Kidney capillary endothelial cell (primary cell): ENCODE measurements at regions not wholly inside any gene's neighbourhood (a gene's known extent, or its start where the extent isn't known, plus 50 kb on each side); places are given as distances from the start of the nearest gene placed in this dataset.

Experiments
- DNase-seq: peaks from one replicate; pipeline ENCODE4 v3.0.0-alpha.2; 2018; ENCODE audit warnings: low spot score

DNA sequence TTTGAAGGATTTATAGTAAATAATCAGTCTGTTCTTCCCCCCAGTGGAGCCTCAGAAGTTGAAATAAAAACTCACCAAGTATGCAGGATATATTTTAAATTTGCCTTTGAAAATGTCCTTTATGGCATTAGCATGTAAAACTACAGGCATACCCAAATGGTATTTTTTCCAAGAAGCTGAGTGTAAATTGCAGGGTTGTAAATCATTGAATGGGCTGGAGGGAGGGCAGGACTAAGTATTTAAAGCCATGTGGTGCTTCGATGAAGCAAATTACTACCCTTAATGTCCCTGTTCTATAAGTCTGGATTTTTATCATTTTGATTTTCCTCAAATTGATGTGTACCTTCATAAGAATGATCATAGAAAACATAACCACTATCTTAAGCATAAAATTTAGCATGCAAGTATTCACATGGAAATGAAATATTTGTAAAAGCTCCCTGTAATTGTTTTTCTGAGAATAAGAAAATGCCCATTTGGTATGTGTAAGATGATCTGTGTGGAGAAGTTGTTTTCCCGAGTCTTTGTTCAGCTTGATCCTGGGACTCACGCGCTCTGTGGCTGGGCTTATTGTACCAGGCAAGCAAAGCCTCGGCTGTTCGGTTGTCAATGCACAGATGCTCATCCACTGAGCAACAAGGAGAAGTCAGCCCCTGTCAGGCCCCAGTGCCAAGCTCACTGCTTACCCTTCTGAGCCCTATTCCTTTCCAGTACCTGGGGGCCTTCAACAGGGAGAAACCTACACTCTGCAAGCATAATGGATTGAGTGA is 66.7 kb downstream of the CD164 start:
- no peak for DNase-seq

DNA sequence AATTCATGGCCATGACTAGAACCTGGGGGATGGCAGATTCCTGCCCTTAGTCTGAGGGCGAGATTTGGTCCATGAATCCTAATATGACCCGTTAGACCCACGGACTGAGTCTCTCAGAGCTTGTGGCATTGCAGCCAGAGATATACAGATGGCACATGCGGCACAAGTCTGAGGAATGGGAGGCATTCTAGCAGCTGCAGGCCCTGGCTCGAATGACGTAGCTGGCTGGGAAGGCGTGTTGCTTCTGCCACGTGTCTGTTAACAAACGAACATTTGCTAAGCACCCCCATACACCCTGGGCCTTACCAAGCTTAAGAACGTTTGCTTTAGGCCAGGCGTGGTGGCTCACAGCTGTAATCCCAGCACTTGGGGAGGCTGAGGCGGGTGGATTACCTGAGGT is 68.0 kb downstream of the CD164 start:
- DNase-seq, result no peak

DNA sequence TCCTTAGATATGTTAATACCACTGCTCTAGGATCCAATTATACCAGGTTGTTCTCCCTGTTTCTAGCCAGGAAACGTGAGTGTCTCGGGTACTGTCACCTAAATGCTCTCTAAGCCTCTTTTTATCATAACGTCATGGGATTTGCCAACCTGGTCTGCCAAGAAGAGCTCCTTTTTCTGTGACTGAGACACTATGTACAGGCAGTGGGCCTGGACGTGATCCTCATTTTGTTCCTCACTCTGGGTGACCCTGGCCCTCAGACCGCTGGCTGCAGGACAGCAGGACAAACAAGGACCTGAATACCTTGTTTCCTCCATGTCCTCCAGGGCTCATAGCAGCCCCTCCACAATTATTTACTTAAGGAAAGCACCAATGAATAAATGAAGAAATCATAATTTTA is 69.1 kb downstream of the CD164 start:
- DNase-seq, result no peak

DNA sequence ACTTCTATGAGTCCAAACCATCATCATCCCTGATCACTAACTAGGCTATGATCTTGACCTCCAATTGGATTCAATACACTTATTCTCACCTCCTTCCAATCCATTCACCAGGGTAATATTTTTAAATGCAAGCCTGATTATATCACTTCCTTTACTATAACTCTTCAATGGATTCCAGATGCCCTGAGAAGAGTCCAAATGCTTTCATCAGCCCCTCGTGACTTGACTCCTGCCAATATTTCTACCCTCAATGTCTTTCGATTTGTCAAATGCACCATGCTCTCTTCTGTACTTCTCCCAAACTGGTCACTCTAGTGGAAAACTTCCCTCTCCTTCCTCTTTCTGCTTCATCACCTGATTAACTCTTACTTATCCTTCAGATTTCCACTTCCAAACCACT is 70.8 kb downstream of the CD164 start:
- DNase-seq, result no peak

DNA sequence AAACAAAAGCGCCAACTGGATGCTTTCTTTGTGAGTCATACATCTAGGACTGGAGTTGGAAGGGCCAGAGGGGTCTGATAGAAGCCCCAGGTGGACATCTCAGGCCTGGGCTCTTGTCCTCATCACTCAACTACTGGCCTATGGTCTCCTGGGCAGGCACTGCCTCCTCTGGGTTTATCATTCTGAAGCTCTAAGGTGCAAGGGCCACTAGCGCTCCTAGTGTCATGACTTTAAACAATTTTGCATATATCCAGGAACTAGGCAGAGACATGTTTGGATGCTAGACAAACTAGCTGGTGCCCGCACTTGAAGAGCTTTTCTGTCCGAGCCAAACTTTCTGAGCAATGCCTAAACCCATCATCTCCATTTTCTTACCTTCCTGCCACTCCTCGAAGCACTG is 72.3 kb downstream of the CD164 start:
- no peak for DNase-seq

DNA sequence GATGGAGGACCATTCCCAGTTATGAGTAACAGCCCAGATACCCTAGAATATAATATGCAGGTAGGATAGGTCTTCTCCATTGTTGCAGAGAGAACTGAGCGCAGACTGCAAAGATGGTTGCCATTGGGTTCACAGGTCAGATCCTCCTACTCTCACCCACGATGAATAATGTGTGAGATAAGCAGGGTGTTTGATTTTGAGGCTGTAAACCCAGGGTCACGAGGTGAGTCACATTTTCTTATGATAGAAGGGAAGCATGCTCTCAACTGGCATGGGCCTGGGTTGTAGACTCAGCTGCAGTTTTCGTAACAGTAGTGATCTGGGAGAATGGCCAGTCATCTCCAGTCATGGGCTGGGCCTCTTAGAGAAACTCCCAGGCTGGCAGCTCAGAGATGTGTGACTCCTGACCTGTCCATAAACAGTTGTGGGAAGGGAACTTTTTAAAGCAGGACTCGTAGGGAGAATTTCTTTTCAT is 74.2 kb downstream of the CD164 start:
- DNase-seq, result no peak

DNA sequence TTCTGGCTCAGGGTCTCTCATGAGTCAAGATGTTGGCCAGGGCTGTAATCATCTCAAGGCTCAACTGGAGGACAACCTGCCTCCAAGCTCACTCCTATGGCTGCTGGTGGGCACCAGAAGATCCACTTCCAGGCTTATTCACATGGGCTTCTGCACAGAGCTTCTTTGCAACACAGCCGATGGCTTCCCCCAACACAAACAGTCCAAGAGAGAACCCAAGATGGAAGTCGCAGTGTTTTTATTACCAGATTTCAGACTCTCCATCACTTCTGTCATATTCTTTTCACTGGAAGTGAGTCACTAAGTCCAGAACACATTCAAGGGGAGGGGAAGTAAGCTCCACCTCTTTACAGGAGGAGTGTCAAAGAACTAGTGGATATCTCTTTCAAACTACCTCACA is 75.5 kb downstream of the CD164 start:
- no peak for DNase-seq

DNA sequence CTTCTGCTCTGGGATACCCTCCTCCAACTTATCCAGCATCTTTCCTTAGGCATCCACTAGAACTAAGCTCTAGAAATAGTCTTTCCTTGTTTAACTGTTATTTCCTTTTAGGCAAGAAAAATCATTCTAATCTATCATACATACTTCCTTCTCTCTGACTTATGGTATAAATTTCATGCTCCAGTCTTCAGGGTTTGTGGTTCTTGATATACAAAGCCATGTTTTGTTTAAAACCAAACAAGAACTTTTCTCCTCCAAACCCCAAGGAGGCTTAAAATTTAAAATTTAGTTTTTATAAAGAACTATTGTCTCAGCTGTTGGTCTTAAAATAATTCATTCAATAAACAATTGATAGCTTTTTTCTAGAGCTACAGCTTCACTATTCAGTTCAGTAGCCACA is 77.2 kb downstream of the CD164 start:
- DNase-seq, result no peak

DNA sequence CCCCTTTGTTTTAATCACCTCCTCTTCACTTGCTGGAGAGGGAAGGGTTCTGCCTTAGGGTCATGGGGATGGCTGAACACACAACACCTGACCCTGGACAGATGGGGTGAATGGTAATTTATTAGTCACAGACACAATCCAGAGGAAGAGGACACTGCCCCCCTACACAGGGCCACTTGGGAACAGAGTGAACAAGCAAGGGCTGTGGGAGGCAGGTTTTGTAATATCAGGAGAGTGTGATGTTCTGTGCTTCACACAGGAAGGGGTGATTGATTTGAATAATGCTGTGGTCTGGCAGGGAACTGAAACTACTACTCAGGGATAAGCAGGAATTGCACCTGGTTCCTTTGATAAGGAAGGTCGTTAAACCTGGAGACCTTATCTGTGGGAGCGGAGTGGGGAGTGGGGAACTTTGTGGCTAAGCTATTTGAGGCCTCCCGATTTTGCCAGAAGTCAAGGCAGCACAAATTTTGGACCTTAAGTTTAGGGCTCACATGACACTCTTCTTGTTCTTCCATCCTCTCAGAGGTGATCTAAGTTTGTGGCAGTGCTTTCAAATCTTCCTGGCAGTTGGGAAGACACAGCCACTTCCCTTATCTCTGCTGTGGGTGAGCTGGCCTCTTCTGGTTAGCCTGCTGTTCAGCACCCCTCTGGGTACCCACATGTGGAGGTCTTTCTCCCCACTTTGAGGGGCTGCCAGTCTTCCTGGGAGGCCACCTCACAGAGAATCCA is 77.8 kb downstream of the CD164 start:
- DNase-seq, result no peak

DNA sequence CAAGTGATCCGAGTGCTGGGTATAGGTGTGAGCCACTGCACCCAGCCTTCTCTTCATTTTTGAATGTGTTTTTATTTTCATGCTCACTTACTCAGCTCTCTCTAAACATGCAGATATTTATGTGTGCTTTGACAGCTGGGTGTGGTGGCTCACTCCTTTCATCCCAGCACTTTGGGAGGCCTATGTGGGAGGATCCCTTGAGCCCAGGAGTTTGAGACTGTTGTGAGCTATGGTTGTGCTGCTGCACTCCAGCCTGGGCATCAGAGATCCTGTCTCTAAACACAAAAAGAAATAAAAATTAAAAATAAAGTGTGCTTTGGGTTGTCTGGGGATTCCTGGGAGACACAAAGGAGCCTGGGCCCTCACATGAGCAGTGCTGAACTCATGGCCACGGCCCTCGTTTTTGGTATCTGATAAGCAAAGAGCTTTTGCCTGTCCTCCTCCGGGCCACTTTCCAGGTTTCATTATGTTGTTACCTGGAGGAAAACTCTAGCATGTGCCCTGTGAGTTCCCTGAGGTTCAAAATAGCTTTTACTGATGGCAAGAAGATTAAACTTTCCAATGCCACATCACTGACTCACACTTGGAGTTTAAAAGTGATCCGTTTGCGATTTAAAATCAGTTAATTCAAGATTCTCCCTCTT is 78.5 kb downstream of the CD164 start:
- no peak for DNase-seq

DNA sequence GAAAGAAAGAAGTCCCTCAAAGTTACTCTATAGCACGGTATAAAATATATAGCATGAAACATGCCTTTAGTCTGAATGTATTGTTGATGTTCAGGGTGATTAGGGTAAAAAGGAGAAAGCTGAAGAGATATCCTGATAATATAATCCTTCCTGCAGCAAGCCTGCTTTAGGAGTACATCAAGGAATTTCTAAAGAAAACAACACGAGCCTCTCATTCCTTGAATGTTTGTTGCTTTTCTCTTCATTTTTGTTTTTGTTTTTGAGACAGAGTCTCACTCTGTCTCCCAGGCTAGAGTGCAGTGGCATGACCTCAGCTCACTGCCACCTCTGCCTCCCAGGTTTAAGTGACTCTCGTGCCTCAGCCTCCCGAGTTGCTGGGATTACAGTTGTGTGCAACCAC is 79.1 kb downstream of the CD164 start:
- no peak for DNase-seq

DNA sequence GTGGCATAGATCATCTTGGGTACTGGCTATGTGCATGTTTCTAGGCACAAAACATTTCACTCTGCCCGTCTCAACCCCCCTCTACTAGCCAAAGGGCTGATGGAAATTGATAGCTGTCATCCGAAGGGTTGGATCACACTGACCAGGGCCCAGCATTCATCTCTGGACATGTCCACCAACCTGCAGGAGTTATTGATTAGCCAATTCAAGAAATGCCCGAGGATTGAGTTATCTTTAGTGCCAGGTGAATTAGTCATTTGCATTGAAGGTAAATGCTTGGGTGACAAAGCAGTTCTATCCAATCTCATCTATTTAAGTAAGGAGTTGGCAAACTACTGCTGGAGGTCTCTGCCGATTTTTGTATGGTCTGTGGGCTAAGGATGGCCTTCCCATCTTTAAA is 80.1 kb downstream of the CD164 start:
- no peak for DNase-seq

DNA sequence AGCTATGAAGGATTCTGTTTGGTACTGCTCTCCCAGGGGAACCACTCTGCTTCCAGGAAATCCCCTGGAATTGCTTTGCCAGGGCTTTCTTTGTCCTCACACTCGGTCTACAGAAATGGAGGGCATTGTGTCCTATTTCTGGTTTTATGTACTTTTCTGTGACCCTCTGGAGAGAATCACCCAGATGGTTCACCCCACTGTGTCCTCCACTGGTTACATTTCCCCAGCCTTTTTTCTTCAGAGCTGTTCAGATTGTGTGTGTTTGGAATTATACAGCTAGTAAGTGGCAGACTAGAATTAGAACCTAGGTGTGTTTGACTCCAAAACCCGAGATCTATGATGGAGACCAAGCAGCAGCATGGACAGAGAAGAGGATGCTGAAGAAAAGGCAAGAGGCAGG is 80.8 kb downstream of the CD164 start:
- no peak for DNase-seq

DNA sequence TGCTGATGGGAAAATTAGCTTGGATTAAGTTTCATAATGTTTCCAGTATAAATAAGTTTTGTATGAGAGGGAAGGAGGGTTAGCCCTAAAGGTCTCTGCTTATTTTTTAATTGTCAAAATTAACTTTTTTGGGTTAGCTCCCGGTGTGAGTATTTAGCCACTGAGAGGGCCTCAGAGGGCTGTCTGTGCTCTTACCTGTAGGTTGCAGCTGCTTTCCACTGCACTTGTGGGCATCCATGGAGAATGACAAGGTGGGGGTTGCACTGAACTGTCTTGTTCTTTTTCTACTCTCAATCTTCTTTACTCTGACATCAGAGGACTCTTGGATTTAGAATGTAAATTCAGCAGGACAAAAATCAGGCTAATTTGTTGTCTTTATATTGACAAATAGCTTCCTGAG is 81.4 kb downstream of the CD164 start:
- DNase-seq, result no peak

DNA sequence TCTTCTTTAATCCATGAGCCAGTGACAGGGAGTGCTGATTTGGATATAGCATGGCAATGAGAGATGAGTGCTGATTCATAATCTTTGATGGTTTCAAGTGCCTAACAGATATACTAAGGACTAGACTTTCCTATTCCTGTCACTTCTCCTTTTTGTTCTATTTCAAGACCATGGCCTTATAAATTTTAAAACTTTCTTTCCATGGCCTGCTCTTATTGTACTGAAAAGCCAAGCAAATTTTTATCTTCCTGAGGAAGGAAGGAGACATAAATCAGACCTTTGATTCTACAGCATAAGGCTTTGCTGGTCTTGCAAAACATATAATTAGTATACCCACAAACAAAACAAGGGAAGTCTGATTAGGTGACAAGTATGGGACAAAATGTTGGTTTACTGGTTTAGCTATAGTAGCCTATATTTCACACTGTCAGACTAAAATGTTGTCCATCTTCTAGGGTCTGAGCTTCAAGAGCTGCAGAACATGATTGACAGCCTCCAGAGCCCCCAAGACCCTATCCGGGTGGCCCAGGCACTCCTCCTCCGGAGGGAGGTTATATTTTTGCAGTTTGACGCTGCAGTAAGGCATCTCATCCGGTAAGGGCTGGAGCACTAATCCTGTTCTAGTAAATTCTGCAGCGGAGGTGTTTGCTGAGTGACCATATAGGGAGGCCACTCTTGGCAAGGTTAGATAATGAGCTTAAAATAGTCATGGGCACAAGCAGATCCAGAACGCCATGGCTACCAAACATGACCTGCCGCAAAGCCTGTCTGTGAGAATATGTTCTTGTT is 82.3 kb downstream of the CD164 start:
- no peak for DNase-seq

DNA sequence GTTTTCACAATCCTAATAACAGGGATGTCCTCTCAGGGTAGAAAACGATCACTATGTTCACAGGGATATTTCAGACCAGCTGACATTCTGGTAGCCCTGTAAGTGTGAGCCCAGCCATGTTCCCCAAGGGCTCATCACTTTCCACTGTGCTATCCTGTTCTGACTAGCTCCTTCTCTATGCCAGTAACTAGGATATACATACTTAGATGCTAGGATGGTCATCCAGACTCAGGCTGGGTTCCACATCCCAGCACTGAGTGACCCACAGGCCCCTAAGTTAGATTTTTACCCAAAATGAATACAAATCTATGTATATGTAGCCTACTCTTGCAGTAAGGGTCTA is 83.0 kb downstream of the CD164 start:
- no peak for DNase-seq

DNA sequence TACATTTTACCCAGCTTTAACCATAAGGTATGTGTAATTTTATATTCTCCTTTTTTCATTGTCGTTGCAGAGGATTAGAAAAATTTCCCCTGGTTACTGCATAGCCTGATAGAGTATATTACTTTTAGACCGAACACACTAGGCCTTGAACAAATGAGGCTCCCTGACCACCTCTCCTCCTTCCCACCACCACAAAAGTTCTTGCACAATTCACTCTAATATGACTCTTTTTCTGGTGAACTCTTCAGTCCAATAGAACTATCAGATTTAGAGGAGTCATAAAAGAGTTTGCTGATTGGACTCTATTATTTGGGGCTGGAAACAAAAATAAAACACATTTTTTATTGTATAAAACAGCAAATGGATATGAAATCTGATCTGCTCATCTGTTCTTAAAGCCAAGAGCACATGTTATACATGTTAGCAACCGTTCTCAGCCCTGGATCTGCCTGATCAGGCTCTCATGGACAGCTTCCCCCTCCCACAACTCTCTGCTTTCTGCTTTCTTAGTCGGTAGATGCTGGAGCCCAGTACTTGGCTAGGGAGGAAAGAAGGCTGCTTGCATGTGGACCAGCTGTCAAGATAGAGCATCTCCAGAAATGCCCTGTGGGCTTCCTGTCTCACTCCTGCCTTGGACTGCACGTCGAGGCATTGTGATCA is 83.5 kb downstream of the CD164 start:
- no peak for DNase-seq

DNA sequence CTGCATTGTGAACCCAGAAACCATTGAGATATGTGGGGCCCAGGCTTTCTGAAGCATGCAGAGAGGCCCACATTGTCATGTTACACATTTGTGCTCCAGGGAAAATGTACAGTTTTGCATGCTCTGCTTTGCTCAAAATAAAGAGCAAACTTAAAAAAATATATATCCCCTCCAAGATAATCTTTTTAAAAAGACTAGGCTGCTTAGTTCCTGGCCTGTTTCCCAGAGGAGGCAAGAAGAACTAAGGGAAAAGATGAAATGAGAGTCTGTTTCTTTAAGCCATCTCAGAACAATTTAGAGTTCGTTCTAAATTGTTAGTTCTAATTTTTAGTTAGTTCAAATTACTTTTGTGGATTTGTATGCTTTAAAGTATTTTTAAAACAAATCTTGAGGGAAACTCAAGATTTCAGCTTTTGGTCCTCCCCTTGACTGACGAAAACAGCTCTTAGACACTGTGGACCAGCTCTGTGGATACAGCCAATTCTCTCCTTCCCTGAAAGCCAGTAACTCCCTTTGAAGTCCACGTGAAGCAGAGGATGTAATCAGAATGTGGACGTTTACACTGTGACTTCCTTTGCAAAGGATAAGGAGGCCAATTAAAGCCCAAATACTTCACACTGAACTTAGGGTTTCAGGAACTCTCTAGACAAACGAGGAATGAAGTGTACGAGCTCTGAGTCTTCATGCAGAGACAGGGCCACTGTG is 84.7 kb downstream of the CD164 start:
- no peak for DNase-seq

DNA sequence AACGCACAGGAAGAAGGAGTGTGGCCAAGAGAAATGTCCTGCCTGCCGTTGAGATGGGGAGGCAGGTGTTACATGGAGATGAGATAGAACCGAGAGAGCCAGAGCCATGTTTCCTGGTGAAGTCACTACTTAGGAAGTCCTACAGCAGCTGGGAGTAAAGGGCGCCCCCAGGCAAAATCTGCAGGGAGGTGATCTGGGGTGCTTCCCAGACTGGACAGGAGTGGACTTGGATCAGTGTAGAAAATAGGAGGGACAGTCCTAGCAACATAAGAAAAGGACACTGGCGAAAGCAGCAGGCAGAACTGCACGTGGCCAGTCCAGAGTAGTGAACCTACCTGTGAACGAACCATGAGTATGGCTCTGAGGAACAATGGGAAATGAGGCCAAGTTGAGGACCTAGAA is 85.3 kb downstream of the CD164 start:
- DNase-seq, result no peak

DNA sequence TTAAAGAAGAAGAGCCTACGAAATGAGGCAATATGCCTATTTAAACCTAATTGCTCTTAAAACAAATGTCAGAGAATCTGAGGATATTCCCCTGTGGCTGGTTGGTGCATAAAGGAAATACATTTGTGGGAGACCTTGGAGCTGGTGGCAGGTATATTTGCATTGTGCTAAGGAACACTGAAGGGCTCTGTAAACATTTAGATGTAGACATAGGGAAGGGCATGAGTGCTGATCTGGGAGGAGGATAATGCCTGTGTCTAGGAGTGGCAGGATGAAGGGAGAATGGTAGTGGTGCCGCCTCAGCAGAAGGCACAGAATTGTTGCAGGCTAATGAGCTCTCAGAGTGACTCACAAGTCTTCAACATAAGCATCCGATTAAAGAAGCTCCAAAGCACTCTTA is 85.8 kb downstream of the CD164 start:
- DNase-seq, result no peak

DNA sequence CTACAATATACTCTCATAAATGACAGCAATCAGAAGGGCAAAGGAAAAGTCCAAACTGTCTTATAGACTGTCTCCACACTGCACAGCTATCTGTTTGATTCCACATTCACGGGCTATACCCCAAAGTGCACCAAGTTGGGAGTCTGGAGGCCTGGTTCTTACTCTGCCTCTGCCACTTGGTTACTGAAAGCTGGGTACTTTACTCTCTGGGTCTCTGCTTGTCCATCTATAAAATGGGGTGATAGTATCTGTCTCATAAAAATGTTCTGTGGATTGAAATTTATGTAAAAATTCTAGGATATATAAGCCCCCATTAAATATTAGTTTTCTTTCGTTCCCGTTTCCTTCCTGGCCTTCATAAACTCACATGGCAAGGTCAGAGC is 86.5 kb downstream of the CD164 start:
- DNase-seq, result no peak
